ENCODE measurements at regions not wholly inside any gene's neighbourhood (a gene's known extent, or its start where the extent isn't known, plus 50 kb on each side); places are given as distances from the start of the nearest gene placed in this dataset.

DNA sequence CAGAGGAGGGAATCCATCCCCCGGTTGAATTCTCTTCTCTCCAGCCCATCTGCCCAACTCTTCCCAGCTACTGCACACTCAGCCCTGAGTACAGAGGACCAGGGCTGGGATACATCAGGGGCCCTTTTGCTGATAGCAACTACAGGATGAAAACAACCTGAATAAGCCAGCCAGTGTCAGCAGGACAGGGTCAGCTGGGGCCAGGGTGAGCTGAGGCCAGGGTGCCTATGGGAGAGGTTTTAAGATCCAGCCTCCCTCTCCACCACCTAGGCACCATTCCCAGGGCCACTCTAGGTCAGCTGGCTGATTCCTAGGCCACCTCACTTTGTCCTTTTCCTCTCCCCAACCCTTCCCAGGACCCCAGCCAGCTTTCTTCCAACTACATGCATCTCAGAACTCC is 83.8 kb downstream of the MRPL46 start:
- no peak for DNase-seq (ENCODE audit: extremely low read depth, low read depth)

DNA sequence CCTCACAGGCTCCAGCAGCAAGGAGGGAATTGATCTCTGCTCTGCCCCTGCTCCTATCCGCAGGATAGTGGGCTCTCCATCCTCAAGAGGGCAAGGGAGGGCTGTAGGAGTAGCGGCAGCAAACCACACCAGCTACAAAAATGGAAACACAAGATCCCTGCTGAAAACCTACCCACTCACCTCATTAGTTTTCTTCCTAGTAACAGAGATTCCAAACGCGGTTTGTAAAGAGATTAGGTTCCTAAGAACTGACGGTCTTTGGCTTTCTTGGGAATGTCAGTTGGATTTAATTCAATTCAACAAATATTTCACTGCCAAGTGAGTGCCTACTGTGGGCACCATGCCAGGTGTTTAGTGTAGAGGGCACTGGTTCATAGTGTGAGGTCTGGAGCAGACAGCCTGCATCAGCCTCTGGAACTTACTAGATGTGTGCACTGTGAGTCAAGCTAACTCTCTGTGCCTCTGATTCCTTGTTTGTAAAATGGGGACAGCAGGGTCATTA is 84.7 kb downstream of the MRPL46 start:
- no peak for DNase-seq (ENCODE audit: extremely low read depth, low read depth)

DNA sequence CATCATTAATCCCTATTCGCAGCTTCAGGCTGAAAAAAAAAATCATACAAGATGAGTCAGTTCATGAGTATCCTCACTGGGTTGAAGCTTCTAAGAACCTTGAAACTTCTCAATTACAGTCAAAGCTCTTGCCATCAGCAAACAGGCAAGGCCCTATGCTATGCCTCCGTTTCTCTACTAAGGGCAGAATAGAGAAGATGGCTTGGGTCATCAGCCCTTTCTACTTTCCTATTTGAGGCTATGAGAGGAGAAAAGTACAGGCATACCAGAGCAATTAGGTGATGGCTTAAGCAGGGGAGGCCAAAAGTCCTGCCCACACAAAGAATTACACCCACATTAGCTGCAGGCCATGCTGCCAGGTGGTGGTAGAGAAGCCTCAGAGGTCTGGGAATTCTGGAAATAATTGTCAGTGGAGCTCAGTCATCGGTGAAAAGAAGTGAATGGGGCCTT is 89.0 kb downstream of the MRPL46 start:
- DNase-seq (ENCODE audit: extremely low read depth, low read depth), result no peak

DNA sequence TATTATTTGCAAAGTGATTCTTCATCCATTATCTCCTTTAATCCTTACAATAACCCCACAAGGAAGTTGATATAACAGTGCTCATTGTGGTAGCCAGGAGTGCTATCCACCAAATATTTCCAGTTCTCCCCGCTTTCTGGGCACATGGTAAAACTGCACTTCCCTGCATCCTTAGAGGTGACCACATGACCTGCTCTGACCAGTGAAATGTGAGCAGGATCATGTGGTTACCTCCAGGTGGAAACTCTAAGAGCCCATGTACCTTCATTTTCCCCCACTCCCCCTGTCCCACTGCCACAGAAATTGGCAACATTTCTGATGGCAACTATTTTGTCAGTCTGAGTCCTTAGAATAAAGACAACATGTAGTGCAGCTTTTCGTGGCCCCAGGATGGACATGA is 89.7 kb downstream of the MRPL46 start:
- DNase-seq (ENCODE audit: extremely low read depth, low read depth), result no peak

DNA sequence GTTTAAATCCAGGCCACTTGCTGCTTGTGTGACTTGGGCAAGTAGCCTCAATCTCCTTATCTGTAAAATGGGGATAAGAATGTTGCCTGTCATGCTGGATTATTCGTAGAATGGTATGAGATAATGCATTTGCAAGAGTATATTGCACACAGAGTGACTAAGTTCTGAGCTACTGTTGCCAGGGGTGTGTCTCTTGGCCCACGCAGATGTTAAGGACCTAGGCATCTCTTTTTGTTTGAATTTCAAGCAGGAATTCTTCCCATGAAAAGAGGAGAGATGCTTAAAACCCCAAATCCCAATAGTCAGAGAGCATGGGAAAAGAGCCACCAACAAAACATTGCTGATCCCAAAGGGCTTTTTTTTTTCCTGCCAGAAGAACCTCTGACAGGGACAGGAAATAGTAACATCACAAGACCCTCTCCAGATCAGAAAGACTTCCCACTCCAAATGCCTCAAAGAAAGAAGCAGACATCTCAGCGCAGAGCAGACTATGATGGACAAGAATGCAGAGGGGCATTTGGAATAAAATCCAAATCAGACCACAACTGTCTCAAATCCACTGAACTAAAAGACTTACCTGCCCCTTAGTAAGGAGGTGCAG is 90.5 kb downstream of the MRPL46 start:
- DNase-seq (ENCODE audit: extremely low read depth, low read depth), result no peak

DNA sequence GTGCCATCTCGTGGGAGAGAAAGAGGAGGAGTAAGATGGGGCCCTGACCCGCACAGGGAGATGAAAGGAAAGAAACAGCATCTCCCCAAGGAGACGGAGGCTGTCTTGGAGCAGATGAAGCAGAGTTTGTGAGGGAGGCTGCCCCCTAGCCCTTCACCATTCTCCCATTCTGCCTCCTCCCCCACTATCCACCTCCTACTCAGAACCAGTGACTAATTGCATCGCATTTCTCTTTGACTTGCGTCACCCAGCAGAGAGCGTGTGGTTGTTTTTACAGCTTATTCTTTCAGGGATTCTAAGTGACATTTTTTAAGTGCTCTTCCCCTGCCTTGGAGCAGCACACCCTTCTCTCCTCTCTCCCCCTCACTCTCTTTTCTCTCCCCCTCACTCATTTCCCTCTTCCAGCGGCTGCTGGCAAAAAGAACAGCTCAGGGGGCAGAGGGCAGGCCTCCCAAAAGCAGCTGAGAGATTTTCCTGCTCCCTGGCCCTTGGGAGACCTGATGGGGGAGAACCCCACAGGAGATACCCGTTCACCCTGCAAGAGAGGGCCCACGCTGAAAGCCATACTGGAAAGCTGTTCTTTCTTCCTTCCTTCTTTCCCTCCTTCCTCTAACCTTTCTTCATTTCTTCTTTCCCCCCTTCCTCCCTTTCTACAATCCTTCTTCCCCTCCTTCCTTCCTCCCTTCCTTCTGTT is 91.8 kb downstream of the MRPL46 start:
- DNase-seq (ENCODE audit: extremely low read depth, low read depth), result no peak

DNA sequence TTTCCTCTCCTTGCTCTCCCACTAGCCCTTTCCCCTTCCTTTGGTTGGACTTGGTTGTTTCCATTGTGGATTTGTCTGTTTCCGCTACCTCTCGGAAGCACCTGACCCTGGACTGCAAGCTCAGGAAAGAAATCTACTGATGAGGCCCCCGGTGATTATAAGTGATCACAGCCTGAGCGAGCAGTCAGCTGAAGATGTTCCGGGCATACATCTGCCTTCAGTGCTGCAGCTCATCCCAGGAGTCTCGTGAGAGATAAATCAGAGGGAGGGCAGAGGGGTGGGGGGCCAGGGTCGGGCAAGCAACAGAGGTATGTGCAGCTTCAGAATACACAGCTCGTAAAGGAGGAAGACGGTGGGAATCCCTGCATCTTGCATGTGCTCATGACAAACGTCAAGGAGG is 102.1 kb downstream of the MRPL46 start:
- no peak for DNase-seq (ENCODE audit: extremely low read depth, low read depth)

DNA sequence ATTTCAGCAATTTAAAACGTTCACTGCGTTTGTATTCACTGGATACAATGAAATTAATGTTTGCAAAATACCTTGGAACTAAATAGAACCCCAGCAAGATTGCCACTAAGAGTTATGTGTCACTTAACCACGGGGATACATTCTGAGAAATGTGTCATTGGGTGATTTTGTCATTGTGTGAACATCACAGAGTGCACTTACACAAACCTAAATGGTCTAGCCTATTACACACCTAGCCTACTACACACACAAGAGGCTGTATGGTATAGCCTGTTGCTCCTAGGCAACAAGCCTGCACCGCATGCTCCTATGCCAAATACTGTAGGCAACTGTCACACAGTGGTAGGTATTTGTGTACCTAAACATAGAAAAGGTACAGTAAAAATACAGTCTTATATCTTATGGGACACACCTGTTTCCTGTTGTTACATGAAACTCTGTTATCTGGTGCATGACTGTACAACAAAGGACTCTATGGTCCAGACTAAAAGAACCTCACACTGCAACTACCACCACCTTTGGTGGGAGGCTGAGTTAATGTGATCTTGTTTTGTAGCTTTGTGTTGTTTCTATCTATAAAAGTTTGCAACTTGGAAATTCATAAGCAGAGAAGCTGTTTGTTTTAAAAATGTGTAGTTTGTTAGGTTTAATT is 92.2 kb upstream of the NTRK3 start:
- DNase-seq (ENCODE audit: extremely low read depth, low read depth), result no peak

DNA sequence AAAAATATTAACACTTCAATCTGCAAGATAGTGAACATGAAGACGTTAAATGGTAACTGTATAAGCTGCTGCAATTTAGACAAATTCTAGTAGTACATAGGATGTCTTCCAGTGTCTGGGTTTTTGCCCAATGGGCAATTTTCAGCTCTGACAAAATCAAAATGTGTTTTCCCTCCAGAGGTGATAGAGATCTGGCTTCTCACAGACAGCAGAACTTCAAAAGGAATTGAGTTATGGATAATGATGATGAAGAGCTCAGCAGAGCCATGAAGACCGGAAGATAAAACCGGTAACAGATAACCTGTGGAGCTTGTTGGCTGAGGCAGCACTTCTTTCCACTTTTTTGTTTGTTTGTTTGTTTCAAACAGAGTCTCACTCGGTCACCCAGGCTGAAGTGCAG is 89.4 kb upstream of the NTRK3 start:
- DNase-seq (ENCODE audit: extremely low read depth, low read depth), result no peak

DNA sequence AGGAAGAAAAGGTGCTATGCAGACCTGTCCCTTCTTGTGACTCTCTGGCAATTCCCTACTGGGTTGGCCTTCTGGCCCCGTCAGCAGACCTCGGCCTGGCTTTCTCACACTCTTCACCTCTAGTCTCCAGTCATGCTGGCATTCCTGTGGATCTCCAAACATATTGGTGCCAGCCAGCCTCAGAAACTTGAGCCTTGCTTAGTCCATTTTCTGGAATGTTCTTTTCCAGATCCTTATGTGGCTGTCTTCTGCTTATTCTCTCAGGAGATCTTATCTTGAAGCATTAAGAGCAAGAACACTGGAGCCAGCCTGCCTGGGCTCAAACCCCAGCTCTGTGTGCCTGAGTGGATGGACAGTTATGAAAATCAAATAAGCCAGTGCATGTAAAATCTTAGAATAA is 88.2 kb upstream of the NTRK3 start:
- no peak for DNase-seq (ENCODE audit: extremely low read depth, low read depth)

DNA sequence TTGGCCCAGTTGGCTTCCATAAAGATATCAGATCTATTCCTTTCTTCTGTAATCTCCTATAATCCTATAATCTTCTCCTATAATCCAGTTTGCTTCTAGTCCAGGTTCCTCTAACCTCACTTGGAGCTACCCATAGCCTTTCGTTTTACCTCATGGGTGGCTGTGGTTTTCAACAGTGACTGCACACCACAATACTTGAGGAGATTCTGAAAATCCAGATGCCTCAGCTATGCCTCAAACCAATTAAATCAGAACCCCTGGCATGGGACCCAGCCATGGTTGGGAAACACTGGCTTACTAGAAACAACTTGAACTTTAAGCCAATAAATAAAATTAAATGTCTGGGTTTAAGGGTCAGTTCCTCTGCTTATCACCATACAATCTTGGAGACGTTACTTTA is 86.1 kb upstream of the NTRK3 start:
- no peak for DNase-seq (ENCODE audit: extremely low read depth, low read depth)

DNA sequence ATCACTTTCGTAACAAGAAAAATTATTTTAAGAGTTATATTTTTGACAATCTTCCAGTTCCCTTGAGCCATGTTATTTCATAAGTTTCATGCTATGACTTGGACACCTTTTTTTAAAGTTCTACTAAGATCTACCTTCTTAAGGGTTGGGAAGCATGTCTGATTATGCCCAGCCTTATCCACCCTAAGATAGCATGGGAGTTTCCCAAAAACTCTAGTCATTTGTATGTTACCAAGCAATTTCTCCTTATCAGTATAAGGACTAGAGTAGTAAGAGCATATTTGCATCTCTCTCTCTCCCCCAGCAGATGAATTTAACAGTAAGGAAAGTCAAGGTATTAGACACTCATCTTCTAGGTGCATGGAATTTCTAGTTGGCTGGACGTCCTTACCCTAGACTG is 85.1 kb upstream of the NTRK3 start:
- DNase-seq (ENCODE audit: extremely low read depth, low read depth), result no peak

DNA sequence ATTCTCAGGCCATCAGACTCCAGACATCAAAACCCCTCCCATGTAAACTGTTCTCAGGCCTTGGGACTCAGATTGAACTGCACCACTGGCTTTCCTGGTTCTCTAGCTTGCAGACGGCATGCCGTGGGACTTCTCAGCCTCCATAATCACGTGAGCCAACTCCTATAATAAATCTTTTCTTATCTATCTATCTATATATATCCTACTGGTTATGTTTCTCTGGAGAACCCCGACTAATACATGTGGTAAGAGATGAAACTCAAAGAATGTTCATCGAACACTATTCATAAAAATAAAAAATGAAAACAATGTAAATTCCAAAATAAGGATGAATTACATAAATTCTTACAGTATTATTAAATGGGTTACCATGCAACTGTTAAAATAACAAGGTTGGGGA is 84.5 kb upstream of the NTRK3 start:
- DNase-seq (ENCODE audit: extremely low read depth, low read depth), result no peak

DNA sequence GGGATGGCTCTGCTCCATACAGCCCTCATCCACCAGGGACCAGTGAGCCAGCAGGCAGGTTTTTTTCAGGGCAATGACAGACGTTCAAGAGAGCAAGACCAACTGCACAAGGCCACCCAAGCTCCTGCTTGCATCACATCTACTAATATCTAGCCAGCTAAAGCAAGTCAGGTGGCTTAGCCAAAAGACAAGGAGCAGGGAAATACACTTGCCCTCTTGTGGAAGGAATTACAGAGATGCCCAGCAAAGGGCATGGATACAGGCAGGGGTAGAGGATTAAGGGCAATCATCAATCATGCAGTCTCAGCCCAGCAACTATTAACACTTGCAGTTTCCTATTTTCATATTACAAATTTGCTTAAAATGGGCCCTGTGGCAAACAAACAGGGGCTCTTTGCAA is 81.5 kb upstream of the NTRK3 start:
- DNase-seq (ENCODE audit: extremely low read depth, low read depth), result no peak

DNA sequence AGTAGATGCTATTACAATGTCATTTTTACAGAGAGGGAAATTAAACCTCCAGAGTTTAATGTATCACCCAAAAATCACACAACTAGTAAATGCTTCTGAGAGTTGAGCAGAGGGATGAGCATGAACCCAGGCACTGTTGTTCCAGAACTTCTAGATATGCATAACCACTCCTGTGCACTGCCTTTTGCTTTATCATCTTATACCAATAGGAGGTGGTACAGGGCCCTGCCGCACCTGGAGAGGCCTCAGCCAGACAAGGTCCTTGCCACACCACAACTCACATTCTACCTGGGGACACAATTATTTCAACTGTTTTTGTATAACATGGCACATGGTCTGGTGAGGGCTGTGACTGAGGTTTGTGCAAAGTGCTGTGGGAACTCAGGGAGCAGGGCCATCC is 78.5 kb upstream of the NTRK3 start:
- no peak for DNase-seq (ENCODE audit: extremely low read depth, low read depth)

DNA sequence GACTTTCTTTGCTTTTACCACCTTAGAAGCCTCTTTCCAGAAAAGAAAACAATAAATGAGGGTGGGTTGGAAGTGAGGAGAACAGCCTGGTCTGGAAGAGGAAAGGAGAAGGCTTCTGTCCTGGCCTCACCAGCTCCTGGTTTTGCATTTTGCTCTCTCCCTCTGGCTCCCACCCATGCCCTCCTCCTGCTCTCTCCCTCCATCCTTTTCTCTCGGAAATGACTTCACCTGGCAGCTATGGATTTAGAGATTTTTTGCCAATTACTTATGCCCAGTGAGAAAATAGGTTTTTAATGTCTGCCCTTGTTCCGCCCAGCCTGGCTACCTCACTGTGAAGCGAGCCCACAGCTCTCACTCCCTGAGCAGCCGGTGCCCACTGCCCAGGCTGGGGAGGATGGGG is 77.9 kb upstream of the NTRK3 start:
- DNase-seq (ENCODE audit: extremely low read depth, low read depth), result no peak

DNA sequence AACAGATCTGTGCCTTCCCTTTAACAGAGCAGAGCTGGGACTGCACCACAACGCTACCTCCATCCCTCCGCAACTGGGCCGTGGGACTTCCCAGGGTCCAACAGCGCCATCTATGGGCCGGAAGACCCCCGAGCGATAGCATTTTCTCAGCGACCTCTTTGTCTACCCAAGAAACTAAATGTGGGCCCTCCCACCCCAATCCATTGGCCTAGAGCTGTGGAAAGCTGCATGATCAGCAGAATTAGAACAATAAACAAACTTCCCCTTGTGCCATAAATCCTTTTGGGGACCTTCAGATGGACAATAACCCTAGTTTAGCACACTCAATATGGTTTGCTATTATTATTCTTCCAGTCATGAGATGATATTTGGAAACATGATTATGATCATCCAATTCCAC is 74.8 kb upstream of the NTRK3 start:
- DNase-seq (ENCODE audit: extremely low read depth, low read depth), result peak; percentile 36

DNA sequence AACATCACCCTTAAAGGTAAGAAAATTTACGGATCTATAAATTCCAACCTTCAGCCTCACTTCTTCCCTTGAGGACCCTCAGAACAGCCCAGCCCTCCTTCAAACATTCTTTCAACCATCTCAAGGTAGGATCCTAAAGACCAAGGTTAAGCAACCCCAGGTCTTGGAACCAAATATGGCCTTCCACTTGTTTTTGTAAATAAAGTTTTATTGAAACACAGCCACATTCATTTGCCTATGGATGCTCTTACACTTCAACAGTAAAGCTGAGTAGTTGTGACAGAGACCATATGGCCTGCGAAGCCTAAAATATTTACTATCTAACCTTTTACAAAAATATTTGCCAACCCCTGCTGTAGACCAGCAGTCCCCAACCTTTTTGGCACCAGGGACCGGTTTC is 70.4 kb upstream of the NTRK3 start:
- no peak for DNase-seq (ENCODE audit: extremely low read depth, low read depth)

DNA sequence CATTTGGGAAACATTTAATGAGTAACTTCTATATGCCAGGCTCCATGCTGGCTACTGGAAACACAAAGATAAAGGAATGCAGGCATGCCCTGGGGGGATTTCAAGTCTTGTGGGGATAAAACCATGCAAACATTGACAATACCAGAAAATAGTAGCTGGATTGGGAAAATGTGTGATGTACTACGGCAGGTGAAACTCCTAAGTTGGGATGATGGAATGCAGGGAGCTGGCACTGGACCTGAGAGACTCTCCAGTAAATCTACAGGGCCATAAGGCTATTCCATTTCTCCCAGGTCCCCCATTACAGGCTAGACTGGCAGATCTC is 68.2 kb upstream of the NTRK3 start:
- no peak for DNase-seq (ENCODE audit: extremely low read depth, low read depth)

DNA sequence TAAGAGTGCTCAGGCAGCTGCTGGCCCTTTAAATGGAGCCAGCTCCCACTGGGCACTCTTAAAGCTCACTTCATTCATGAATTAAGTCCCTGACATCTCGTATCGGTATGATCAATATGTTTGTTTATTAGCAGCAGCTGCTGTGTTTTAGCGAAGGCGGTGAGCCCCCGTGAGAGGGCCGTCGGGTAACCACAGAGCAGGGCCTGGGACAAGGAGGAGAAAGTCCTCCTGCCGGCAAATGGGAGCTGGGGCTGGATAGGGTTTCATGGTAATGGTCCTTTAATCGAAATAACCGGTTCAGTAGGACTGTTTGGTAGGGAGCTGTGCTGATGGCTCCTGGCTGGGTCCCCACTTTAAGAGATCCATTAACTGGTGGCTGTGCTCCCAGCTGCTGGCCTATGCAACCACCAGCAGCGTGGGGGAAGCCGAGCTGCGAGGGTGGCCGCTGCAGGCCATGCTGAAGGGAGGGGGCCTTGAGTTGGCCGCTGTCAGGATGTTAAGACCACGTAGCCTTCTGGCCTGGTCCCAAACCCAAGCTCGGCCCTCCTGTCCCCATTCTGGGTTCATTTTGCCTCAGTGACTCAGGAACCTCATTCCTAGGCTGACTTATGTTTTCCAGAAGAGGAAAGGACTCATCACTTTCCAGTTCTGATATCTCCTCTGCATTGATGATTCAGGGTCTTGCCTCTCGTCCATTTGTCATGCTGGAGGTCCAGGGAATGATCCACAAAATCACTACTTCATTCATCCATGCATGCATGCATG is 67.6 kb upstream of the NTRK3 start:
- no peak for DNase-seq (ENCODE audit: extremely low read depth, low read depth)

DNA sequence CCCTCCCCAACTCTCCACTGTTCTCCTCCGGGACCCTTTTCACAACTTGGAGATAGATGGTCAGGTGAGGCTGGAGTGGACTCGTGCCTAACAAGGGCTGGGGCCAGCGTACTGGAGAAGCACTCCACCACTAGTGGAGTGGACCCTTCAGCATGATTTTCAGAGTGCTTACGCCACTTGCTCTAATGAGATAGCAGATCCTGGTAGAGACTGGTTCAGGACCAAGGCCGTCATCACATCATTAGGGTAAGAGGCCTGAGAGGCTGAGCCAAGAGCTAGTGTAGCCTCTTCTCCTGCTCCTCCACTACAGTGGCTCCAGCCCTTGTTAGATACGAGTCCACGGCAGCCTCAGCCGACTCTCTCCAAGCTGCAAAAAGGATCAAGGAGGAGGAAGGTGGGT is 66.9 kb upstream of the NTRK3 start:
- no peak for DNase-seq (ENCODE audit: extremely low read depth, low read depth)

DNA sequence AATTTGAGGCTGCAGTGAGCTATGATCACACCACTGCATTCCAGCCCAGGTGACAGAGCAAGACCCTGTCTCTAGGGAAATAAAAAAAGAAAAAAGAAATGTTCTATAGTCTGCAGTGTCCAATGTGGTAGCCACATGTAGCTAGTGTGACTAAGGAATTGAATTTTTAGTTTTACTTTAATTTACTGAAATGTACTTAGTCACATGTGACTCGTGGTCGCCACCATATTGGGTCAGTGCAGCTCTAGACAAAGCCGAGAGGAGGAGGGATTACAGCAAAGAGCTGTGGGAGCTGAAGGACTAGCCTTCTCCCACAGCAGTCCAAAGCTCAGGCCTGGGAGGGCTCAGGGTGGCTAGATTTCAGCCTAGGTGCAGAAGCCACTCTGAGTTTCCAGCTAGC is 65.9 kb upstream of the NTRK3 start:
- DNase-seq (ENCODE audit: extremely low read depth, low read depth), result no peak
